ENCODE measurements at regions not wholly inside any gene's neighbourhood (a gene's known extent, or its start where the extent isn't known, plus 50 kb on each side); places are given as distances from the start of the nearest gene placed in this dataset.

DNA sequence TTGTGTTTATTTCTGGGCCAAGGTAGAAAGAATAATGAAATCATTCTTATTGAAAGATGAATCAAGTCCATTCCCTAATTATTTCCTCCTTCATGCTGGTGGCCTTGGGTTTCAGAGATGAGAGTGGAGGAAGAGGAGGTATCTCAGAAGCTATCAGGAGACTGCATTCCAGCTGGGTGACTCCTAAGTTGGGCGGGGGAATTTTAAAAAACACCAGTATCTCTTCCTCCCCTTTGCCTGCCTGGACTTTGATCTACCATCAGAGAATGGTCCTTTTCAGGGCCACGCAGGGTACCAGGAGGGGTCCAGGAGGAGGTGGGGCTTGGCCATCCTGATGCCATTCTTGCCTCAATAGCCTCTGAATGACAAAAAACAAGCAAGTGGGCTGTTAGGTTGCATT is 104.4 kb downstream of the ASMT start:
- TF ChIP-seq POLR2A (IDR thresholded peaks at IDR 0.05; ENCODE audit: low read depth, low read length) (no peak), POLR2AphosphoS5 (IDR thresholded peaks at IDR 0.05; ENCODE audit: low read depth, low read length) (no peak), PAX5 (IDR thresholded peaks at IDR 0.05; ENCODE audit: insufficient read depth, low read length, severe bottlenecking) (no peak), POU2F2 (IDR thresholded peaks at IDR 0.05; ENCODE audit: low read depth, low read length) (no peak), TAF1 (IDR thresholded peaks at IDR 0.05; ENCODE audit: low read depth, low read length) (no peak)

Measured in GM12891 (cell line).